Liver (tissue), 7 donors: ENCODE measurements at regions not wholly inside any gene's neighbourhood (a gene's known extent, or its start where the extent isn't known, plus 50 kb on each side); places are given as distances from the start of the nearest gene placed in this dataset.

Source experiments
- DNase-seq: peaks from one replicate; pipeline ENCODE4 v3.0.0-alpha.2; 2017; ENCODE audit warnings: low spot score
- H3K27ac ChIP-seq, 2 donors: one replicate each; pipeline ENCODE4 v1.7.0; 2013; ENCODE audit warnings: inconsistent platforms in 2 of 2, low read length in 2 of 2, control low read depth in 1 of 2, low read depth in 1 of 2, mild to moderate bottlenecking in 1 of 2
- H3K27me3 ChIP-seq, 4 donors: one replicate each; pipeline versions ENCODE4 v1.6.1 to v1.7.0; 2013; ENCODE audit warnings: low read length in 3 of 4, inconsistent platforms in 1 of 4, mild to moderate bottlenecking in 1 of 4, moderate library complexity in 1 of 4; ENCODE audit not compliant: control insufficient read depth in 4 of 4, insufficient read depth in 4 of 4
- H3K36me3 ChIP-seq, 4 donors: one replicate each; pipeline versions ENCODE4 v1.6.1 to v1.7.0; 2013; ENCODE audit warnings: low read length in 3 of 4, mild to moderate bottlenecking in 3 of 4, low read depth in 1 of 4, moderate library complexity in 1 of 4; ENCODE audit not compliant: control insufficient read depth in 4 of 4, insufficient read depth in 3 of 4
- H3K4me1 ChIP-seq, 4 donors: one replicate each; pipeline versions ENCODE4 v1.6.1 to v1.7.0; 2013; ENCODE audit warnings: low read length in 3 of 4, mild to moderate bottlenecking in 3 of 4, moderate library complexity in 1 of 4; ENCODE audit not compliant: control insufficient read depth in 4 of 4, insufficient read depth in 4 of 4
- H3K4me3 ChIP-seq, 3 donors: one replicate each; pipeline versions ENCODE4 v1.6.1 to v1.7.0; 2013; ENCODE audit warnings: low read length in 3 of 3, control low read depth in 1 of 3, low read depth in 1 of 3, mild to moderate bottlenecking in 1 of 3
- H3K9ac ChIP-seq, 2 donors: one replicate each; pipeline ENCODE4 v1.7.0; 2013; ENCODE audit warnings: low read length in 2 of 2, mild to moderate bottlenecking in 2 of 2, moderate library complexity in 2 of 2, control low read depth in 1 of 2, low read depth in 1 of 2
- H3K9me3 ChIP-seq, 4 donors: one replicate each; pipeline versions ENCODE4 v1.6.1 to v1.7.0; 2013; ENCODE audit warnings: low read length in 3 of 4; ENCODE audit not compliant: control insufficient read depth in 4 of 4
- EGR1 ChIP-seq, 2 donors: IDR thresholded peaks; 2 replicates each; pipeline ENCODE4 v1.6.1; 2016 to 2018; ENCODE audit warnings: antibody characterized with exemption in 2 of 2, low read depth in 2 of 2
- FOXA1 ChIP-seq: IDR thresholded peaks from 2 replicates; pipeline ENCODE4 v1.6.1; 2016; ENCODE audit warnings: antibody characterized with exemption
- FOXA2 ChIP-seq: IDR thresholded peaks from 2 replicates; pipeline ENCODE4 v1.6.1; 2016; ENCODE audit warnings: antibody characterized with exemption
- GABPA ChIP-seq, 2 donors: IDR thresholded peaks in 1 of 2; conservative IDR thresholded peaks in 1 of 2; 2 replicates each; pipeline ENCODE4 v1.6.1; 2016; ENCODE audit warnings: antibody characterized with exemption in 2 of 2, mild to moderate bottlenecking in 1 of 2, moderate library complexity in 1 of 2
- HNF4A ChIP-seq, 2 donors: conservative IDR thresholded peaks; 2 replicates each; pipeline ENCODE4 v1.6.1; 2016; ENCODE audit warnings: antibody characterized with exemption in 2 of 2, mild to moderate bottlenecking in 2 of 2
- HNF4G ChIP-seq: IDR thresholded peaks from 2 replicates; pipeline ENCODE4 v1.6.1; 2016; ENCODE audit warnings: antibody characterized with exemption
- JUND ChIP-seq, 2 donors: IDR thresholded peaks; 2 replicates each; pipeline ENCODE4 v1.6.1; 2016; ENCODE audit warnings: antibody characterized with exemption in 2 of 2
- NR2F2 ChIP-seq: IDR thresholded peaks from 2 replicates; pipeline ENCODE4 v1.6.1; 2016; ENCODE audit warnings: antibody characterized with exemption
- RAD21 ChIP-seq, 2 donors: IDR thresholded peaks; 2 replicates each; pipeline ENCODE4 v1.6.1; 2016; ENCODE audit warnings: antibody characterized with exemption in 2 of 2, mild to moderate bottlenecking in 2 of 2
- RXRA ChIP-seq, 2 donors: IDR thresholded peaks; 2 replicates each; pipeline ENCODE4 v1.6.1; 2017 to 2018; ENCODE audit warnings: antibody characterized with exemption in 2 of 2, mild to moderate bottlenecking in 1 of 2
- TAF1 ChIP-seq: conservative IDR thresholded peaks from 2 replicates; pipeline ENCODE4 v1.6.1; 2016; ENCODE audit warnings: antibody characterized with exemption, mild to moderate bottlenecking
- YY1 ChIP-seq: IDR thresholded peaks from 2 replicates; pipeline ENCODE4 v1.6.1; 2016; ENCODE audit warnings: antibody characterized with exemption, mild to moderate bottlenecking
- ZBTB33 ChIP-seq: IDR thresholded peaks from 2 replicates; pipeline ENCODE4 v1.6.1; 2016; ENCODE audit warnings: antibody characterized with exemption
- WGBS: extraction: QIAGEN DNeasy Blood & Tissue Kit; methylation state at CpG from one replicate; pipeline ENCODE4 v1.1.7; 2013; 5-methylcytosine and 5-hydroxymethylcytosine counted together
- TF ChIP-seq, protein P1 (sequence below): IDR thresholded peaks from 2 replicates; pipeline ENCODE4 v1.6.1; 2016; ENCODE audit warnings: antibody characterized with exemption, mild to moderate bottlenecking
- TF ChIP-seq, protein P2 (sequence below): IDR thresholded peaks from 2 replicates; pipeline ENCODE4 v1.6.1; 2016; ENCODE audit warnings: antibody characterized with exemption
- TF ChIP-seq, protein P3 (sequence below): IDR thresholded peaks from 2 replicates; pipeline ENCODE4 v1.6.1; 2016; ENCODE audit warnings: antibody characterized with exemption
- donor health status: healthy.
- donor health status: healthy.
- donor health status: healthy.
- donor health status: healthy.

GRCh38 chr4:138675685-138676084 is 339.9 kb upstream of the NOCT start:
- no peaks in the 10 kb centered on the region for H3K36me3 ChIP-seq
- DNase-seq, result no peak
- 86% methylated on average over 5 of the region's 5 CpGs for WGBS
- TF ChIP-seq YY1 (no peak), TAF1 (no peak), JUND (IDR thresholded peaks at IDR 0.05) (no peak), EGR1 (IDR thresholded peaks at IDR 0.05; ENCODE audit: low read depth in 2 of 2) (no peak), HNF4G (no peak), RAD21 (IDR thresholded peaks at IDR 0.05) (no peak), HNF4A (conservative IDR thresholded peaks at IDR 0.05) (no peak)
- no peaks in the 10 kb centered on the region for H3K4me1 ChIP-seq
- H3K4me3 ChIP-seq, result no peak overlapping the region
- no peaks in the 10 kb centered on the region for H3K27me3 ChIP-seq
- no peak overlapping the region for H3K27ac ChIP-seq
- H3K9ac ChIP-seq, result no peak overlapping the region
- no peaks in the 10 kb centered on the region for H3K9me3 ChIP-seq

DNA sequence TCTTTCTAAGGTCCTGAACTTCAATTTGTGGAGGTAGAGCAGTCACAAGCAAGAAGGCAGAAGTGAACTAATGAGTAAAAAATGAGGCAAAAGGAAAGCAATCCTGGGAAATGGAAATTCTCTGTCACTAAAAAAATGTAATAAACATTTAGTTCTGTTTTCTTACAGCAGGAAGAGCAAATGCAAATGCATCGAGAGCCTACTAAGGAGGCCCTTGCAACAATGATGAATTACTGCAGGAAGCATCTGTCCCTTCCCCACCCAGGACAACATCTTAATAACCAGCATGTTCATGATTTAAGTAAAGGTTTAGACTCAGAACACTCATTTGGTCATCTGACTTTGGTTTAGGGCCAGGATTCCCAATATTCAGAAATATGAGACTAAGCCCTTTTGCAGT is 341.4 kb upstream of the NOCT start:
- H3K27me3 ChIP-seq, result no peaks in the 10 kb centered on the region
- H3K9me3 ChIP-seq, result no peaks in the 10 kb centered on the region
- 66% methylated on average over 1 of the region's 1 CpG for WGBS
- no peak for DNase-seq
- H3K36me3 ChIP-seq, result peaks cover 0 to 1% (median 0%) of the 10 kb centered on the region in 4 donors
- H3K4me3 ChIP-seq, result no peak overlapping the region
- no peaks in the 10 kb centered on the region for H3K4me1 ChIP-seq
- no peak overlapping the region for H3K27ac ChIP-seq
- no peak overlapping the region for H3K9ac ChIP-seq
- no peak for TF ChIP-seq FOXA2
- no peak for TF ChIP-seq RAD21 (IDR thresholded peaks at IDR 0.05)
- no peak for TF ChIP-seq JUND (IDR thresholded peaks at IDR 0.05)
- TF ChIP-seq, protein P1, sequence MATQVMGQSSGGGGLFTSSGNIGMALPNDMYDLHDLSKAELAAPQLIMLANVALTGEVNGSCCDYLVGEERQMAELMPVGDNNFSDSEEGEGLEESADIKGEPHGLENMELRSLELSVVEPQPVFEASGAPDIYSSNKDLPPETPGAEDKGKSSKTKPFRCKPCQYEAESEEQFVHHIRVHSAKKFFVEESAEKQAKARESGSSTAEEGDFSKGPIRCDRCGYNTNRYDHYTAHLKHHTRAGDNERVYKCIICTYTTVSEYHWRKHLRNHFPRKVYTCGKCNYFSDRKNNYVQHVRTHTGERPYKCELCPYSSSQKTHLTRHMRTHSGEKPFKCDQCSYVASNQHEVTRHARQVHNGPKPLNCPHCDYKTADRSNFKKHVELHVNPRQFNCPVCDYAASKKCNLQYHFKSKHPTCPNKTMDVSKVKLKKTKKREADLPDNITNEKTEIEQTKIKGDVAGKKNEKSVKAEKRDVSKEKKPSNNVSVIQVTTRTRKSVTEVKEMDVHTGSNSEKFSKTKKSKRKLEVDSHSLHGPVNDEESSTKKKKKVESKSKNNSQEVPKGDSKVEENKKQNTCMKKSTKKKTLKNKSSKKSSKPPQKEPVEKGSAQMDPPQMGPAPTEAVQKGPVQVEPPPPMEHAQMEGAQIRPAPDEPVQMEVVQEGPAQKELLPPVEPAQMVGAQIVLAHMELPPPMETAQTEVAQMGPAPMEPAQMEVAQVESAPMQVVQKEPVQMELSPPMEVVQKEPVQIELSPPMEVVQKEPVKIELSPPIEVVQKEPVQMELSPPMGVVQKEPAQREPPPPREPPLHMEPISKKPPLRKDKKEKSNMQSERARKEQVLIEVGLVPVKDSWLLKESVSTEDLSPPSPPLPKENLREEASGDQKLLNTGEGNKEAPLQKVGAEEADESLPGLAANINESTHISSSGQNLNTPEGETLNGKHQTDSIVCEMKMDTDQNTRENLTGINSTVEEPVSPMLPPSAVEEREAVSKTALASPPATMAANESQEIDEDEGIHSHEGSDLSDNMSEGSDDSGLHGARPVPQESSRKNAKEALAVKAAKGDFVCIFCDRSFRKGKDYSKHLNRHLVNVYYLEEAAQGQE, result no peak

DNA sequence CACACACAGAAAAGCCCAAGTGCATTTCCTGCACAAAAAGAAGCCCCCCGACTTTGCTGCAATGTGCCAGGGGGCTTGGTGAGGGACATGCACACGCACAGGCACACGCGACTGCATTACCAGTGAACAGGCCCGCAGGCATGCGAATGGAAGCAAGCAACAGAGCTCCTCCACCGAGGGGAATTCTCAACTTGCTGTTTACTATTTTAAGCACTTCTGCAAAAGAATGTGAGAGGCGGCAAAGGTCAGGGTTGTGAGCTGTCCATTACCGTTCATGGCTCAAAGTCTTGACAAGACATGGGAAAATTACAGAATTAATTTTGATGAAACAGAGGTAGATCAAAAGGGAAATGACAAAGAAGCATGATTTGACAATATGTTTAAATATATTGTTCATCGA is 342.5 kb upstream of the NOCT start:
- Histone ChIP-seq H3K27me3 (no peaks in the 10 kb centered on the region), H3K27ac (no peak overlapping the region), H3K9ac (no peak overlapping the region), H3K4me1 (no peaks in the 10 kb centered on the region), H3K9me3 (no peaks in the 10 kb centered on the region), H3K4me3 (no peak overlapping the region), H3K36me3 (peaks cover 0 to 1% (median 0%) of the 10 kb centered on the region in 4 donors)
- WGBS, result 49% methylated on average over 10 of the region's 10 CpGs
- TF ChIP-seq NR2F2 (no peak), RAD21 (IDR thresholded peaks at IDR 0.05) (no peak), JUND (IDR thresholded peaks at IDR 0.05) (no peak), RXRA (IDR thresholded peaks at IDR 0.05) (no peak), YY1 (no peak), ZBTB33 (no peak), FOXA1 (no peak), HNF4G (no peak), HNF4A (conservative IDR thresholded peaks at IDR 0.05) (no peak), TAF1 (no peak), GABPA (IDR thresholded peaks at IDR 0.05 in 1 of 2, conservative IDR thresholded peaks at IDR 0.05 in 1 of 2) (no peak)
- TF ChIP-seq, protein P1, result no peak
- TF ChIP-seq, protein P2, sequence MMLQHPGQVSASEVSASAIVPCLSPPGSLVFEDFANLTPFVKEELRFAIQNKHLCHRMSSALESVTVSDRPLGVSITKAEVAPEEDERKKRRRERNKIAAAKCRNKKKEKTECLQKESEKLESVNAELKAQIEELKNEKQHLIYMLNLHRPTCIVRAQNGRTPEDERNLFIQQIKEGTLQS, result no peak
- TF ChIP-seq, protein P3, sequence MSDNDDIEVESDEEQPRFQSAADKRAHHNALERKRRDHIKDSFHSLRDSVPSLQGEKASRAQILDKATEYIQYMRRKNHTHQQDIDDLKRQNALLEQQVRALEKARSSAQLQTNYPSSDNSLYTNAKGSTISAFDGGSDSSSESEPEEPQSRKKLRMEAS, result no peak
- DNase-seq, result no peak
